GM12872 (cell line): ENCODE measurements at regions not wholly inside any gene's neighbourhood (a gene's known extent, or its start where the extent isn't known, plus 50 kb on each side); places are given as distances from the start of the nearest gene placed in this dataset.

Source experiments
- CTCF ChIP-seq: IDR thresholded peaks from 3 replicates; pipeline ENCODE4 v1.5.1; 2011; ENCODE audit warnings: low read depth, mild to moderate bottlenecking, low read length, moderate library complexity; ENCODE audit not compliant: insufficient read depth

- TF ChIP-seq CTCF, result no peak
Measured at GRCh38 chr14:36028665-36029064, 147.9 kb downstream of the PTCSC3 start.

DNA sequence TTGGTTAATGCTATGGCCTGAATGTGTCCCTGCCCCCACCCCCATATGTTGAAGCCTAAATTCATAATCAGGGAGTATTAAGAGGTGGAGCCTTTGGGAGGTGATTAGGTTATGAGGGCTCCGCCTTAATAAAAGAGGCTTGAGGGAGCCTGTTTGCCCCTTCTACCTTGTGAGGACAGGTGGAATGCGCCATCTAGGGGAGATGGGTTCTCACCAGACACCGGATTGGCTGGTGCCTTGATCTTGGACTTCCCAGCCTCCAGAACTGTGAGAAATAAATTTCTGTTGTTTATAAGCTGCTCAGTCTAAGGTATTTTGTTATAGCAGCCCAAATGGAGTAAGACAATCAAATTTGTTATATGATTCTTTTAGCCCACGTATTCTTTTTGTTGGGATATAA is 148.3 kb downstream of the PTCSC3 start:
- peak; percentile 40; the same call in 1 of the 3 replicates for TF ChIP-seq CTCF

GRCh38 chr14:36027354-36027753 is 149.2 kb downstream of the PTCSC3 start:
- no peak for TF ChIP-seq CTCF

DNA sequence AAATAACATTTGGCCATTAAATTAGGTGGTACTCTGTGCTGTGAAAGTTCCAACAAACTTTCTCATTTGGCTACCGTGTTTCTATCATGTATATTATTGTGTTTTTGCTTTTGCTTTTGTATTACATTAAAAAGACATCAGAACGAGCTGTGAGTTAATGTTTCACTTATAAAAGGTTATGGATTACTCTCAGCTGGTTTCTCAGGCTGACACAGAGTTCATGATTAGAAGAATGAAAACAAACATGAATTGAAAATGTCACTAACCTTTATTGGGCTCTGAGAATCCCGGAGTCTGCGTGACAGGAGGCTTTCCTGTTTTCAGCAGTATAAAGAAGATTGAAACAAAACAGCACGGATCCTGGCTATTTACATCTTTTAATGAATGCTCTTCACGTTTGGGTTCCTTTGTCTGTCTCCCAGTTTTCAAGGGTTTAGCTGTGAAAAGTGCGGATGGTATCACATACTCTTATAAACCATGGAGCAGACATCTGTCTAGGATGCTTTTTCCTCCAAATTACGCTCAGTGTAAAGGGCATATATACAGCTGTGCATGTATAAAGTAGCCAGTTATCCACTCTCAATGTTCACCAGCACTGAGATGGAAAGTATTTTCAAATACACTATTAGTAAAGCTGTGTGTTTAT is 153.6 kb downstream of the PTCSC3 start:
- TF ChIP-seq CTCF, result no peak

GRCh38 chr14:36021591-36022320 is 154.8 kb downstream of the PTCSC3 start:
- TF ChIP-seq CTCF, result no peak

GRCh38 chr14:36021030-36021422 is 155.5 kb downstream of the PTCSC3 start:
- TF ChIP-seq CTCF, result no peak

DNA sequence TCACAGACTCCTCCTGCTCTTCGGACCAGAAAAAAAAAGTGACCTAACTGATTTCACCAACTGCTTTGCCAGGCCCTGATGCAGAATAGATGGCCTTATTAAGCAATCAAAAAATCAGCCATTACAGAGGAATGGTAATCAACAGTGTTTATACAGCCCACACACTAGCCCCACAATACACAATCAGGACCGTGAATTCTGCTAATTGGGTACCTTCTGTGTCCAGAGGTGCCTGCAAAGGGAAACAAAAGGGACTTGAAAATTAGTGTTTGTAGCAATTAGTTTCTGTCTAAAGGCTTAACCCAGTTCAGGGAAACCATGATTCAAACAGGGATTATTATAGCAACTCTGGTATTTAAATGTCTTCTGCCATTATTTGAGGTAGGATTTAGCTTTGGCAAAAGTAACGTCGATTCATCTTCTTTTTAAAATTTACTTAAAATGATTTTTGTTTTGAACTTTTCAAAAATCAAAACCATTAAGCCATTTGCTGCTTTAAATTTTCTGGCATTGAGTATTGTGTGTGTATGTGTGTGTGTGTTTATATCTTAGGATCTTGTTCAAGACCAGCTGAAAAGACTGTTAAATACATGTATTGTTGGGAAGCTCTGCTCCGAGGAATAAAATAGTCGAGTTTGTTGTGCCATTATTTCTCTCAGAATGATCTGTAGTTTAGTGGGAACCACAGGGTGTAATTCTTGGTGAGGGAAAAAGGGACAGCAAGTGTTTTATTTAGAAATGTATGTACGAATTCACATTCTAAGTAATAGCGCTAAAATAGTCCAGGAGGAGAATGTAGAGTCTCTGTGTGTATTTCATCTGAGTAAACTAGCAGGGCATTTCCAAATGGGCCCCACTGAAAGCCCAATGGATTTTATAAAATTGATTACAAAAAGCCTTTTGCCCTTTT is 156.1 kb downstream of the PTCSC3 start:
- no peak for TF ChIP-seq CTCF
